ENCODE measurements at regions not wholly inside any gene's neighbourhood (a gene's known extent, or its start where the extent isn't known, plus 50 kb on each side); places are given as distances from the start of the nearest gene placed in this dataset.

DNA sequence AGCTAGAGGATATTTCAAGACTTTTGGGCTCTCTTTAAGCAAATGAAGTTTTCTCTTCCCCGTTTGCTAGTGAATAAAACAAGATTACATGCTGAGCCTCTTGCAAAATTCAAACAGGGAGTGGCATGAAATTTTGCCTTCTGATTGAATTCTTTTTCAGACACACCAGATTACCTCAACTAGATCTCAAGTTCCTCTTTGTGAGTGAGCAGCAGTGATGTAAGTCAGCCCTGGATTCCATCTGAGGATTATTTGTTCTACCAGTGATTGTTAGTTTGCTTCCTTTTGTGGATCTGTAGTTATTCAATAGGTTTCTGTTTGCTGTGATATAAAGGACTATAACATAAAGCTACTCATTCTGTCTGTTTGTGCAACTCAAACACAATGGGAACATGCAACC, 407.7 kb downstream of the LMO7 start:
- no peak for TF ChIP-seq EZH2 (IDR thresholded peaks at IDR 0.05; ENCODE audit: insufficient read depth, poor library complexity, severe bottlenecking)
- TF ChIP-seq EZH2phosphoT487 (IDR thresholded peaks at IDR 0.05; ENCODE audit: insufficient read depth, low read depth): no peak
